ENCODE measurements at regions not wholly inside any gene's neighbourhood (a gene's known extent, or its start where the extent isn't known, plus 50 kb on each side); places are given as distances from the start of the nearest gene placed in this dataset.

DNA sequence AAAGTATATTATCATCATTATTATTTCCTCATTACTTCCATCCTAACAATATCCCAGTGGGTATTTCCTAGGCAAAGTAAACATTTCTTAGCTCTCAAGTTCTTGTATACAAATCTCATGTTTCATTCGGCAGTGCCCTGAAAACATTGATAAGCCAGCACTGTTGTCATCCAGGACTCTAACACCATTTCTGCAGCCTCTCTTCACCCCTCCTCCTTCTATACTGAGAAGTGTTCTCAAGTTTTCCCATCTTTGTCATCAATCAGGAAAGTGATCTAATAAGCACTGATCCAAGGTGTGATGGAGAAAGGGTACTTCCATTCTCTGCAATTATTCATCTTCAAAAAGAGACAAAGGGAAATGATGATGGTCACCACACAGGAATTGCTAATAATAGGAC, 168.4 kb upstream of the CCDC54 start:
- DNase-seq (ENCODE audit: insufficient read length, low spot score) (no peak), FAIRE-seq (no peak)
- TF ChIP-seq POLR2A (IDR thresholded peaks at IDR 0.05; ENCODE audit: low read depth, low read length) (no peak), PAX5 (IDR thresholded peaks at IDR 0.05; ENCODE audit: insufficient read depth, low read length, severe bottlenecking) (no peak), POU2F2 (IDR thresholded peaks at IDR 0.05; ENCODE audit: low read depth, low read length) (no peak), TAF1 (IDR thresholded peaks at IDR 0.05; ENCODE audit: low read depth, low read length) (no peak), POLR2AphosphoS5 (IDR thresholded peaks at IDR 0.05; ENCODE audit: low read depth, low read length) (no peak)

DNA sequence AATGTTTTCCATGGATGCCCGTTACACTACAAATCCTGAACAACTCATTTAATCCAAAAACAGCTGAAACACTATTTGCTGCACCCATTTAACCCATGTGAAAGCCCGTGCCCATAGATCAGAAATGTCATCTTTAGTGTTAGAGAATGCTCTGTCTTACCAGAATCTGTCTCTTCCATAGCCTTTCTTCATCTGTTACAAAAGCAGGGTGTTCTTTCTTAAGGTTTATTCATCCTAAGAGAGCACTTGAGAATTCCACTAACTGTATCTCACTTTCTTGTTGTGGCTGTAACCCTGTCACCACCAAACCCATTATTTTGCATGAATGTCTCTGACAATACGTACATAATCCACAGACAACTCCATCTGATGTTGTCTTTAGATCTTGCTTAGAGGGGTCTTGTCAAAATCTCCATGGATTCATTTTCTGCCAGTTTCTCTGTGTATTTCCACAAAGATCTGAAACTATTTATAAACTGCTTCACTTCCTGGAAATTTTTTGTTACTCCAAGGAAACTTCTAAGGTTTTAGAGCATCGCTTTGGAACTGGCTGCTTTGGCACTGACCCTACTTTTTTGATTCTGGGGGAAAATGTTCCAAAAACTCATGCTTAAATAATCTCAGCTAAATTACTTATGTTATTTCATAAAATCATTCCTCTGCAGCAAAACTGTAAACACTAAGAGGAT, 167.8 kb upstream of the CCDC54 start:
- FAIRE-seq (no peak), DNase-seq (ENCODE audit: insufficient read length, low spot score) (no peak)
- TF ChIP-seq POLR2AphosphoS5 (IDR thresholded peaks at IDR 0.05; ENCODE audit: low read depth, low read length): no peak
- no peak for TF ChIP-seq SPI1 (IDR thresholded peaks at IDR 0.05; ENCODE audit: low read depth, low read length)
- no peak for TF ChIP-seq PAX5 (IDR thresholded peaks at IDR 0.05; ENCODE audit: insufficient read depth, low read length, severe bottlenecking)
- TF ChIP-seq TAF1 (IDR thresholded peaks at IDR 0.05; ENCODE audit: low read depth, low read length): no peak
- no peak for TF ChIP-seq POU2F2 (IDR thresholded peaks at IDR 0.05; ENCODE audit: low read depth, low read length)
- no peak for TF ChIP-seq POLR2A (IDR thresholded peaks at IDR 0.05; ENCODE audit: low read depth, low read length)

DNA sequence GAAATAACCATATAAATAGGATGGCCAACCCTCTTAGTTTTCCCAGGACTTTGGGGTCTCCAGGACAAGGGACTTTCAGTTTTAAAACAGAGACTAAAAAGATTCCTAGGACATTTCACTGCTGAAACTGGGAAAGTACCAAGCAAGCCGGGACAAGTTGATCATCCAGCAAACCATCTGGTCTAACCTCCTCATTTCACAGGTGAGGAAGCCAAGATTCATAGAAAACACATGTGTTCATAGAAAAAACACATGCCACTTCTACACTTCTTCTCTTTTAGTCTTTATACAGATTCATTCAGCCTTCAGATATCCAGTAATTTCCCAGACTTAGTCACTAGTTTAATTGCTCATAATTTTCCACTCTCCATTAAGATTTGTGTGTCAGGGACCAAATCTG, 165.6 kb upstream of the CCDC54 start:
- no peak for FAIRE-seq
- no peak for DNase-seq (ENCODE audit: insufficient read length, low spot score)

DNA sequence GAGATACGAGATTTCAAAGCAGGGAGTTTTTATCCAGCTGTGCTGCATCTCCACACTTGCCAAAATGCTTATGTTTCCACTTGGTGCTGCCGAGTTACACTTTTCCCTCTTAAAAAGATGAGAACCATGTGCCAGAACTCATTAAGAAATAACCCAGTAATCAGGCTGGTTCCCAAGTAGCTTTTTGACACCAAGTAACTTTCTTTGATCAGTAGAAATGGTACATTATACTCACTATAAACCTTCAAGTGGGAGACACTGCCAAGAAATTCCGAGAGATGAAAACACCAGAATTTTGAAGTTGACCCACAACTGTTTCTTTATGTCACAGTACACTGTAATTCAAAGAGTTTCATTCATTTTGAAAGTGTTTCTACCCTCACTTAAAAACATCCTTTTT, 164.6 kb upstream of the CCDC54 start:
- DNase-seq (ENCODE audit: insufficient read length, low spot score) (no peak), FAIRE-seq (no peak)
- TF ChIP-seq PAX5 (IDR thresholded peaks at IDR 0.05; ENCODE audit: insufficient read depth, low read length, severe bottlenecking) (no peak), POU2F2 (IDR thresholded peaks at IDR 0.05; ENCODE audit: low read depth, low read length) (no peak), TAF1 (IDR thresholded peaks at IDR 0.05; ENCODE audit: low read depth, low read length) (no peak), POLR2A (IDR thresholded peaks at IDR 0.05; ENCODE audit: low read depth, low read length) (no peak), SPI1 (IDR thresholded peaks at IDR 0.05; ENCODE audit: low read depth, low read length) (no peak), POLR2AphosphoS5 (IDR thresholded peaks at IDR 0.05; ENCODE audit: low read depth, low read length) (no peak)

More for the DNA sequence above, 165.6 kb upstream of the CCDC54 start:
- TF ChIP-seq POLR2AphosphoS5 (IDR thresholded peaks at IDR 0.05; ENCODE audit: low read depth, low read length): no peak
- no peak for TF ChIP-seq PAX5 (IDR thresholded peaks at IDR 0.05; ENCODE audit: insufficient read depth, low read length, severe bottlenecking)
- TF ChIP-seq POU2F2 (IDR thresholded peaks at IDR 0.05; ENCODE audit: low read depth, low read length): no peak
- TF ChIP-seq TAF1 (IDR thresholded peaks at IDR 0.05; ENCODE audit: low read depth, low read length): no peak
- TF ChIP-seq SPI1 (IDR thresholded peaks at IDR 0.05; ENCODE audit: low read depth, low read length): no peak
- no peak for TF ChIP-seq POLR2A (IDR thresholded peaks at IDR 0.05; ENCODE audit: low read depth, low read length)

DNA sequence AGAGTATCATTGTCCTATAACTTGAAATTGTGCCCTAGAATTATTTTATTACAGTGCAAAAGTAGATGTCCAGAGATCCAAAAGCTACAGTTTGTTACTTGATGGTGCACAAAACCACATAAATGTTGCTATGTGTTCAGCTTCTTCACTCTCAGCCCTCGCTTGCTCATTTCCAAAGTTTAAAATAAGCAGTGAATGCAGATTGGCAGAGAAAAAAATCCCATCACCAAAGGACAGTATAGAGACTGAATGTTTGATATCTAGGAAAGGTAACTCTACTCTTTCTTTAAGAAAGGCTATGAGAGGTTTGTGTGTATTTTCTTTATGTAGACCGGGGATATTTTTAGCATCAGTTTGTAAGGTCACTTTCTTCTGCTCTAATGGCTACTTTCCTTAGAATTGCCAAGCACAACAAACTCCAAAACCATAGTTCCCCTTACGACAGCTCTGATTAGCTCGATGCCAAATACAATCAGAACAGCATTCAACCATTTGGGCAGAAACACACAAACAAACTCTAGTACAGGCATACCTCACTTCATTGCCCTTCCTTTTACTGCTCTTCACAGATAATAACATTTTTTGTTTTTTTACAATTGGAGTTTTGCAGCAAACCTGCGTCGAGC, 164.1 kb upstream of the CCDC54 start:
- FAIRE-seq (no peak), DNase-seq (ENCODE audit: insufficient read length, low spot score) (no peak)

DNA sequence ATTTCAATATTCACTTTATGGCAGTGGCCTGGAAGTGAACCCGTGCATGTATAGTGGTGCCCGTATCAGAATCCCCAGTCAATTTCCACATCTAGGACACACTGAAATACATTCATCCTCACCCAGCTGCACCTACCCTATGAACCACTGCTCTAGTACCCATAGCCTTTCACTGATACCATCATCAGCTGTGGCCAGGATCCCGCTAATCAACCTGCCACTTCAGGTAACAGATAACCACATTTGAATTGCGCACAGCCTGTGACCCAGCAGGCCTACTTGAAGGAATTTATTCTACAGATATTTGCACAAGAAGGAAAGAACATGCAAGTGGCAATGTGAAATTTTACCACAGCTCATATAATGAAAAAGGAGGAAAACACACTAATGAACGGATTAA, 161.0 kb upstream of the CCDC54 start:
- FAIRE-seq: no peak
- no peak for DNase-seq (ENCODE audit: insufficient read length, low spot score)
- no peak for TF ChIP-seq SPI1 (IDR thresholded peaks at IDR 0.05; ENCODE audit: low read depth, low read length)
- no peak for TF ChIP-seq POLR2AphosphoS5 (IDR thresholded peaks at IDR 0.05; ENCODE audit: low read depth, low read length)
- TF ChIP-seq POLR2A (IDR thresholded peaks at IDR 0.05; ENCODE audit: low read depth, low read length): no peak
- no peak for TF ChIP-seq POU2F2 (IDR thresholded peaks at IDR 0.05; ENCODE audit: low read depth, low read length)
- TF ChIP-seq TAF1 (IDR thresholded peaks at IDR 0.05; ENCODE audit: low read depth, low read length): no peak
- no peak for TF ChIP-seq PAX5 (IDR thresholded peaks at IDR 0.05; ENCODE audit: insufficient read depth, low read length, severe bottlenecking)

More for the DNA sequence above, 164.1 kb upstream of the CCDC54 start:
- TF ChIP-seq TAF1 (IDR thresholded peaks at IDR 0.05; ENCODE audit: low read depth, low read length): no peak
- no peak for TF ChIP-seq POLR2AphosphoS5 (IDR thresholded peaks at IDR 0.05; ENCODE audit: low read depth, low read length)
- TF ChIP-seq SPI1 (IDR thresholded peaks at IDR 0.05; ENCODE audit: low read depth, low read length): no peak
- TF ChIP-seq POU2F2 (IDR thresholded peaks at IDR 0.05; ENCODE audit: low read depth, low read length): no peak
- no peak for TF ChIP-seq POLR2A (IDR thresholded peaks at IDR 0.05; ENCODE audit: low read depth, low read length)
- TF ChIP-seq PAX5 (IDR thresholded peaks at IDR 0.05; ENCODE audit: insufficient read depth, low read length, severe bottlenecking): no peak

DNA sequence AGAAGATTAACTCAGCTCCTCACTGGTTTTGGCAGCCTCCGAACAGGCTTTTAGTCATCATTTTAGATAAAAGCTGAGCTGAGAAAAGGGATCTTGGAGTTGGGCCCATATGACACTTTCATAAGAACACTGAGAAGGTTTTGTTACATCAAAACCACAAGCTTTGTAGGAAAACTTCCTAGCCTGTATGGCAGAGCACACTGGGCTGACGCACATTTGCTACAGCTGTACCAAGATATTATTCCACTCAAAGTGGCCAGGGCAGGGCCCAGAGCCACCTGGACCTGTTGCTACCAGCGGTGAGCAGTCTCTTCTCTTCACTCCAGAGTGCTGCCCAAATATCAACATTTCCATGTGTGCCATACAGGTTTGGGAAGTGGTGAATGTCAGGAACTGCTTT, 160.5 kb upstream of the CCDC54 start:
- TF ChIP-seq POU2F2 (IDR thresholded peaks at IDR 0.05; ENCODE audit: low read depth, low read length) (no peak), PAX5 (IDR thresholded peaks at IDR 0.05; ENCODE audit: insufficient read depth, low read length, severe bottlenecking) (no peak), POLR2A (IDR thresholded peaks at IDR 0.05; ENCODE audit: low read depth, low read length) (no peak), POLR2AphosphoS5 (IDR thresholded peaks at IDR 0.05; ENCODE audit: low read depth, low read length) (no peak), TAF1 (IDR thresholded peaks at IDR 0.05; ENCODE audit: low read depth, low read length) (no peak), SPI1 (IDR thresholded peaks at IDR 0.05; ENCODE audit: low read depth, low read length) (no peak)
- no peak for DNase-seq (ENCODE audit: insufficient read length, low spot score)
- no peak for FAIRE-seq

DNA sequence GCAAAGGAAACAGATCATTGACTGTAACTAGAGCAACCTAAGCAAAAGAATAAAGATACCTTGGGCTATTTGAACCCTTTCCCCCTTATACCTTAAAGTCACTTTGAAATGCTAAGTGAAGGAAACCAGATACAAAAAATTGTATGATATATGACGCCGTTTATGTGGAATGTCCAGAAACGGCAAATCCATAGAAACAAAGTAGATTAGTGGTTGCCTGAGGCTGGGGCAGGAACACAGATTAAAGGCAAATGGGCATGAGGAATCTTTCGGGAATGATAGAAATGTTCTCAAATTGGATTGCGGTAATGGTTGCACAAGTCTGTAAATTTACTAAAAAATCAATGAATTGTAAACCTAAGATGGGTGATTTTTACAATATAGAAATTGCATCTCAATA, 160.1 kb upstream of the CCDC54 start:
- TF ChIP-seq PAX5 (IDR thresholded peaks at IDR 0.05; ENCODE audit: insufficient read depth, low read length, severe bottlenecking) (no peak), POLR2AphosphoS5 (IDR thresholded peaks at IDR 0.05; ENCODE audit: low read depth, low read length) (no peak), SPI1 (IDR thresholded peaks at IDR 0.05; ENCODE audit: low read depth, low read length) (no peak), TAF1 (IDR thresholded peaks at IDR 0.05; ENCODE audit: low read depth, low read length) (no peak), POU2F2 (IDR thresholded peaks at IDR 0.05; ENCODE audit: low read depth, low read length) (no peak), POLR2A (IDR thresholded peaks at IDR 0.05; ENCODE audit: low read depth, low read length) (no peak)
- no peak for FAIRE-seq
- no peak for DNase-seq (ENCODE audit: insufficient read length, low spot score)

DNA sequence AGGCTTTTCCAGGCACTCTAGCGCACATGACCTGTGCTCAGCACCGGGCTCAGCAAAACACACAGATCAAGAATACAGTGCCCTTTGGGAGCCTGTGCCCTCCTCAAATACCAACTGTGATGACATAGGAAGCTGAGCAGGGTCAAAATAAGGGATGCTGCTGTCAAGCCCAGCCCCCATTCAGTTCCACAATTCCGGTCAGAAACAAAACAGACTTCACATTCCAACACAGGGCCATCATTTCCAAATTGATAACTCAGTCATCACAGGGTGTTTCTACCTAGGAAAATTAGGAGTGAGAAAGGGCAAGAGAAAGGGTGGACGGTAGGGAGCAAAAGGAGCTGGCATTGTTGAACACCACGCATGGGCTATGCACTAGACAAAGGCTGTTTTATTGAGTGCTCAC, 158.4 kb upstream of the CCDC54 start:
- no peak for TF ChIP-seq PAX5 (IDR thresholded peaks at IDR 0.05; ENCODE audit: insufficient read depth, low read length, severe bottlenecking)
- no peak for TF ChIP-seq POLR2AphosphoS5 (IDR thresholded peaks at IDR 0.05; ENCODE audit: low read depth, low read length)
- TF ChIP-seq POU2F2 (IDR thresholded peaks at IDR 0.05; ENCODE audit: low read depth, low read length): no peak
- no peak for TF ChIP-seq TAF1 (IDR thresholded peaks at IDR 0.05; ENCODE audit: low read depth, low read length)
- TF ChIP-seq POLR2A (IDR thresholded peaks at IDR 0.05; ENCODE audit: low read depth, low read length): no peak
- TF ChIP-seq SPI1 (IDR thresholded peaks at IDR 0.05; ENCODE audit: low read depth, low read length): no peak
- DNase-seq (ENCODE audit: insufficient read length, low spot score): no peak
- FAIRE-seq: no peak

Measured in GM12891 (cell line).